HG03378 (cell line): ENCODE measurements at regions not wholly inside any gene's neighbourhood (a gene's known extent, or its start where the extent isn't known, plus 50 kb on each side); places are given as distances from the start of the nearest gene placed in this dataset.

Source experiments
- ATAC-seq: cut with Tn5 transposase; IDR thresholded peaks from one replicate; pipeline ENCODE4 v1.9.1; 2021; ENCODE audit warnings: mild to moderate bottlenecking, moderate library complexity; ENCODE audit not compliant: unreplicated experiment

DNA sequence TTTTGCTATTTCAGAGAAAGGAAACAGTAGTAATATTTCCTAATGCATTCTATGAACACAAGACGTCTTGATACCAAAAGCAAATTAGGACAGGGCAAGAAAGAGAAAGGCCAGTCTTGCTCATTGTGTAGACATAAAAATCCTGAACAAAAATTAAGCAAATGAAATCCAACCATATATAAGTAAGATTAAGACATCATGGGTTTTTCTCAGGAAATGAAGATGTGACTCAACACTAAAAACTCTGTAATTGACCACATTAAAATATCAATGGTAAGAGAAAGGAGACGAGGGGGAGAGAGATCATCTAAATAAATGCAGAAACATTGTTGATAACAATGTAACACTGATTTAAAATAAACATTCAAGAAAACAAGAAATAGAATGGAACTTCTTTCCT is 205.4 kb downstream of the SOD2 start:
- no peak for ATAC-seq

DNA sequence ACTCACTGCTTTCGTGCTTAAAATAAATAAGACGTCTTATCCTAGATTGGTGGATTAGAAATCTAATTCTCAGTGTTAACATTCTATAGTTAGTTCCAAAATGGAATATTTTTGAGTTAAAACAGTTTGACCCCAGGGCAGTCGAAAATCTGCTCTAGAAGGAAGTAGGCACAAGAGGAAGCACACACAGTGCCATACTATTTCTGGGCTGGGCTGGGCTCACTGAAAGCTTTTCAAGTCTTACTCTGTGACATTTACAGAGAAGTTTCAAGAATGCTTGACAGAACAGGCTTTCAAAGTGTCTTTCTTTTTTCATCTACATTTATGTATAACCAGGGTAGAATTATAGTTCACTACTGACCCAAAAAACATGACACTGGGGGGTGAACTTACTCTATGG is 209.8 kb downstream of the SOD2 start:
- ATAC-seq, result no peak

DNA sequence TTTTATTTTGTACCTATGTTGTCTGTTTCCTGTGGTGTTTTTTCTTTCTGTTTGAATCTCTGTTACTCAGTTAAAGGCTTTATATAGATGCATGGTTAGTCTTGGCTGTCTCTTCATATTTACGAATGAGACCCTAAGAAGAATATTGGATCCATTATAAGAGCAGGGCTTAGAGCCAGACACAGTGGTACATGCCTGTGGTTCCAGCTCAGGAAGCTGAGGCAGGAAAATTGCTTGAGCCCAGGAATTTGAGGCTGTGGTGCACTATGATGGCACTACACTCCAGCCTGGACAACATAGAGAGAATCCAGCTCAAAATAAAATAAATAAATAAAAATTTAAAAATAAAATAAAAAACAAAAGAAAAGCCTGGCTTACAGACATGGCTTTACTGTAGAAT is 211.1 kb downstream of the SOD2 start:
- no peak for ATAC-seq

DNA sequence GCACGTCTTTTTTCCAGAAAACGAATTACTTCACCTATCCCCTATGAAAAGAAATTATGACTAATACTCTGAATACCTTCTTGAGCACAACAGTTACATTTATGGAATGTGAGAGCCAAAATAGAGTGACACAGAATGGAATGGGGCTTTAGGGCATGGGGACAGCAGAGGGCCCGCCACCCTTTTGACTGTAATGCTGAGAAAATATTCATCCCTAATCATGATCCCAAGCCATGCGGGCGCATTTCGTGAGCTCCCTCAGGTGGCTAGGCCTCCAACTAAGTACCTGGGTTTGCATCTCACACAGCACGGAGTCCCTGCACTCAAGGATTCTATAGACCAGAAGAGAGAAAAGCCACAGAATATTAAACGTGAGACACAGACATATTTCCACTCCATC is 212.6 kb downstream of the SOD2 start:
- no peak for ATAC-seq

GRCh38 chr6:159479146-159479545 is 213.9 kb downstream of the SOD2 start:
- ATAC-seq, result no peak

- no peak for ATAC-seq
These were observed 219.4 kb downstream of the SOD2 start for GRCh38 chr6:159473475-159474263.

GRCh38 chr6:159470397-159470796 is 222.6 kb downstream of the SOD2 start:
- ATAC-seq, result no peak

DNA sequence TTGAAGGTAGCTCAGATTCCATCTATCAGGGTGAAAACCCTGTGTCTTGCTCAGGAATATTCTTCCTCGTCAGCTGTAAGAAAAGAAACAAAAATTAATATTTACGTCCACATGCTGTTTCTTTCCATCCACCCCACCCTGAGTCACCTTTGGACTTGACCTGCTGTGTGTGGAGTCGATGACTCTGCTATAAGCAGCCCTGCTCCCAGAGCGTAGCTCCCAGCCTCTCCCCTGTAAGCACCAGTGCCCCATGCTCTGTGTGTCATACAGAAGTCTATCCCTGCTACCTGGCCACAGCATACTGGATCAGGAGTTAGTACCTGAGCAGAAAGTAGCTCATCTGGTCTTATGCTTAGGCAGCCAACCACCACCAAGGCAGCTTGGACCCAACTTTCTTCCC is 223.6 kb downstream of the SOD2 start:
- no peak for ATAC-seq

- no peak for ATAC-seq
These were observed 224.0 kb downstream of the SOD2 start for GRCh38 chr6:159468994-159469393.

GRCh38 chr6:159467473-159468041 is 225.5 kb downstream of the SOD2 start:
- peak; percentile 82 for ATAC-seq

- no peak for ATAC-seq
These were observed 226.1 kb downstream of the SOD2 start for GRCh38 chr6:159466926-159467325.

- no peak for ATAC-seq
These were observed 228.2 kb downstream of the SOD2 start for GRCh38 chr6:159464816-159465215.

- no peak for ATAC-seq
These were observed 229.8 kb downstream of the SOD2 start for GRCh38 chr6:159463119-159463829.

DNA sequence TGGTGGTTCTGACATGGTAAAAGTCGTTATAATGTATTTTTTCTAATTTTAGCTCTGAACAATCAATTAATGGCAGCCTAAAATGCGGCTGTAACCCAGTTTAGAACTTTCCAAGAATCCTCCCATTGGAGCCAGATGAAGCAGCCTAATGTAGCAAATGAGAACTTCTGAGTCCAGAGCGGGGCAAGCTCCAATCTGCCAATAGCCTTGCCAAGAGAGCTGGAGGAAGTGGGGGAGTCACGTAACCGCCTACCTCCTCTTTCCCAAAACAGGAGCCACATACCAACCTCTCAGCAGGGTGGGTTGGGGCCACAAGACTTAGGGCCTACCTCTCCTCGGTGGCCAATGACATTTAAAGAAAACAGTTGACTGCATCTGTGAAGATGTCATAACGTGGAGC is 230.6 kb downstream of the SOD2 start:
- no peak for ATAC-seq

- no peak for ATAC-seq
These were observed 231.0 kb downstream of the SOD2 start for GRCh38 chr6:159461998-159462397.

- no peak for ATAC-seq
These were observed 231.8 kb downstream of the SOD2 start for GRCh38 chr6:159461266-159461665.

- ATAC-seq, result no peak
These were observed 232.6 kb downstream of the SOD2 start for GRCh38 chr6:159460476-159460875.

DNA sequence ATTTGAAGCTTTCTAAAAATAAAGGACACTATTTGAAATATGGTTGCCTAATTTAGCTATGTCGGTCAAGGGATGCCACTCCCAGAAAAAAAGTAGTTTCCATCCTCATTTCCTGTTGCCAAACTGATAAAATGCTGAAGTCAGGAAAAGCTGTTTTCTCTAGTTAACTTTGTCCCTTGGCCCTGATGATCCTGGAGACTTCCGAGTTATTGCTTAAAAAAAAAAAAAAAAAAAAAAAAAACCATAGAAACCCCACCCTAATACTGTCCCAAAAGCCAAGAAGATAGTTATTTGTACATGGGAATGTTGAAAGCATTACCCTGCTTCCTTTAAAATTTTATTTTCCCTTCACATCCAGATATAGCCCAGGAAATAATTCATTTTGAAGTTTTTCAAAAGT is 236.7 kb downstream of the SOD2 start:
- ATAC-seq, result no peak

DNA sequence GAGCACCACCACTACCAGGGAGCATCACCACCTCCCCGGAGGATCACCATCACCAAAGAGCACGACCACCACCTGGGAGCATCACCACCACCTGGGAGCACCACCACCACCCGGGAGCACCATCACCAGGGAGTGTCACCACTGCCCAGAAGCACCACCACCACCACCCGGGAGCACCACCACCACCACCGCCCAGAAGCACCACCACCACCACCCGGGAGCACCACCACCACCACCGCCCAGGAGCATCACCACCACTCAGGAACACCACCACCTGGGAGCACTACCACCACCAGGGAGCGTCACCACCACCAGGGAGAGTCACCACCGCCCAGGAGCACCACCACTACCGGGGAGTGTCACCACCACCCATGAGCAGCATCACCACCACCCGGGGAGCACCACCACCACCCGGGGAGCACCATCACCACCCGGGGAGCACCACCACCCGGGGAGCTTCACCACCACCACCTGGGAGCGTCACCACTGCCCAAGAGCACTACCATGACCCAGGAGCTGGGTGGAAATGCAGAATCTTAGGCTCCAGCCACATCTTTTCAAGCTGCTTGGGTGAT is 237.3 kb downstream of the SOD2 start:
- no peak for ATAC-seq

DNA sequence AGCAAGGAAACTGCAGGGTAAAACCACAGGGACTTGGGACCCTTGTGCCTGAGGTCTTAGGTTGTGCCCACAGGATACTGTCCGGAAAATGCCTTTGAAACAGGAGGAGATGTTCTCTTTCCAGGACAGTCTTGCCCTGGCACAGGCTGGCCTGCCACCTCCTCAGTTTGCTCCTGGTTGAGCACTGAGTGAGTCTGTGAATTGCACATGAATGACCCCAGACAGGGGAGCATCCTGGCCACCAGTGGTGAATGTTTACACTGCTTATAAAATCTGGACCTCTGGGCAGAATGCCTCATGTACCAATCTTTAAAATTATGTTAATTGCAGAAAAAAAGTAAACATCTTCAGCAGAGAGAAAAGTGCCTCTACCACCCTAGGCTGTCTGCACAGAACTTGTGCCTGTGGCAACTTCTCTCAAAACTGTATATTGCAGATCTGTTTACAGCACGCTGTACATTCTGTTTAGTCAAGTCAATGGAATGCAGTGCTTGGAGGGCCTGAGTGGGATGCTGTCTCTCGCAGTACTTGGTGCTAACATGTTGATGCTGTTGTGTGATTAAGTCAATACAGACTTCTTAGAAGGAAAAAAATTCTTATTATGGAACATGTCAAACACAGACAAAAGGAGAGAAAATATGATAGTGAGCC is 242.1 kb downstream of the SOD2 start:
- ATAC-seq, result no peak

GRCh38 chr6:159446340-159446739 is 246.7 kb downstream of the SOD2 start:
- ATAC-seq, result no peak
